DND-41 (cell line): ENCODE measurements at regions not wholly inside any gene's neighbourhood (a gene's known extent, or its start where the extent isn't known, plus 50 kb on each side); places are given as distances from the start of the nearest gene placed in this dataset.

Experiments used
- CTCF ChIP-seq: IDR thresholded peaks from 2 replicates; pipeline ENCODE4 v1.5.1; 2012; ENCODE audit warnings: borderline replicate concordance, low read length, moderate library complexity, mild to moderate bottlenecking; ENCODE audit not compliant: poor library complexity, severe bottlenecking; ENCODE audit errors: extremely low read depth
- EZH2 ChIP-seq: IDR thresholded peaks from 3 replicates; pipeline ENCODE4 v1.6.1; 2012; ENCODE audit warnings: borderline replicate concordance, low read depth, mild to moderate bottlenecking, moderate library complexity, low read length, inconsistent platforms; ENCODE audit not compliant: severe bottlenecking

GRCh38 chr5:38765399-38765861 is 80.4 kb upstream of the OSMR start:
- TF ChIP-seq CTCF: no peak
- TF ChIP-seq EZH2: no peak
